ENCODE measurements at regions not wholly inside any gene's neighbourhood (a gene's known extent, or its start where the extent isn't known, plus 50 kb on each side); places are given as distances from the start of the nearest gene placed in this dataset.

DNA sequence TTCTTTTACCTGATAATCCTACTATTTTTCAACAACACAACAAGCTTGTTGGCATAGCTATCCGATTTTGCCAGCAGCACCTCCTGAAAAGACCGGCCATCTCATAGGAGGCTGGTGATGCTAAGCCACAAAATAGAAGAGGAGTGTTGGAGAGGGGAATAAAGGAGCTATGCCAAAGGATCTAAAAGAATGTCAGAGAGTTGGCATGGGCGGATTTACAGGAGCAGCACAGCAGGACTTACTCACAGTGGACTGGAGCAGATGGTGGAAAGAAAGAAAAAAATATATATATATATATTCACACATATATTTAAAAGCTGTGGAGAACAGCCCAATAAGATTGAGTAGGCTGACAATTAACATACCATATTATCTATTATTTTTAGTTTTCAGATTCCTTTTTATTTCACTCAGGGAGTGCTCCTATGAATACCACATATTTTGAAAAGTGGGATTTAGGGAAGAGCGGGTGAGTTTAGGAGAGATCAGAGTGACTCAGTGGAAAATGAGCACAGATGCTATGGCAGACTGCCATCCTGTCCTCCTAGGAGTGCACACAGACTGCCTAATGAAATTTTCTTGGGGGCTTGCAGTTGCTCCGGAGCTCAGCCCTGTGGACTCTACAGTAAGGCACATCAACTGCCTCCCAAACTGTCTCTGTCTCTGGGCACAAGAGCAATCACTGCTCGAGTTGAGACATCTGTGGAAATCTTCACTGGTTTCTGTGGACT lies 394.4 kb upstream of the CHRM3 start:
- POLR2A ChIA-PET = no interaction called here
- DNase-seq (ENCODE audit: extremely low spot score) = no peak
- CTCF ChIA-PET = interaction anchor here (1.3 to 2.6 kb wide), 2 partner anchors 10 to 17 kb away, joined by 3 to 9 read pairs; no protein-coding TSS in a partner anchor
- TF ChIP-seq, protein P1, sequence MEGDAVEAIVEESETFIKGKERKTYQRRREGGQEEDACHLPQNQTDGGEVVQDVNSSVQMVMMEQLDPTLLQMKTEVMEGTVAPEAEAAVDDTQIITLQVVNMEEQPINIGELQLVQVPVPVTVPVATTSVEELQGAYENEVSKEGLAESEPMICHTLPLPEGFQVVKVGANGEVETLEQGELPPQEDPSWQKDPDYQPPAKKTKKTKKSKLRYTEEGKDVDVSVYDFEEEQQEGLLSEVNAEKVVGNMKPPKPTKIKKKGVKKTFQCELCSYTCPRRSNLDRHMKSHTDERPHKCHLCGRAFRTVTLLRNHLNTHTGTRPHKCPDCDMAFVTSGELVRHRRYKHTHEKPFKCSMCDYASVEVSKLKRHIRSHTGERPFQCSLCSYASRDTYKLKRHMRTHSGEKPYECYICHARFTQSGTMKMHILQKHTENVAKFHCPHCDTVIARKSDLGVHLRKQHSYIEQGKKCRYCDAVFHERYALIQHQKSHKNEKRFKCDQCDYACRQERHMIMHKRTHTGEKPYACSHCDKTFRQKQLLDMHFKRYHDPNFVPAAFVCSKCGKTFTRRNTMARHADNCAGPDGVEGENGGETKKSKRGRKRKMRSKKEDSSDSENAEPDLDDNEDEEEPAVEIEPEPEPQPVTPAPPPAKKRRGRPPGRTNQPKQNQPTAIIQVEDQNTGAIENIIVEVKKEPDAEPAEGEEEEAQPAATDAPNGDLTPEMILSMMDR (IDR thresholded peaks at IDR 0.05; ENCODE audit: control extremely low read depth, extremely low read depth, low read depth, missing control alignments) = no peak

DNA sequence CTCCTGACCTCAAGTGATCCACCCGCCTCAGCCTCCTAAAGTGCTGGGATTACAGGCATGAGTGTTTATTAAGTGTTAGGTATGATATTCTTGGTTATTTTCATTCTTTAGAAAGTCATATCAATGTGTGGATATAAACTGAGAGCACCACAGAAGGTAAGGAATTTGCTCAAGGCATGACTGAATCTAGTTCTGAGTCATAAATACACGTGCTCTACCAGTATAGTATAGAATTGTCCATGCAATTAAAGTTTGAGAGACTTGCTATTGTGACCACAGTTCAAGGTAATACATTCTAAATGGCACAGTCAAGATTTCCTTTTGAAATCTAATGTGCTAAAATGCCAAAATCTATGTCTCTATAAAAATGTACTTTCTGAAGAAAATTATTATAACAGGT lies 401.1 kb upstream of the CHRM3 start:
- POLR2A ChIA-PET = no interaction called here
- DNase-seq (ENCODE audit: extremely low spot score) = no peak
- TF ChIP-seq, protein P1 (IDR thresholded peaks at IDR 0.05; ENCODE audit: control extremely low read depth, extremely low read depth, low read depth, missing control alignments) = no peak
- CTCF ChIA-PET = no interaction called here

DNA sequence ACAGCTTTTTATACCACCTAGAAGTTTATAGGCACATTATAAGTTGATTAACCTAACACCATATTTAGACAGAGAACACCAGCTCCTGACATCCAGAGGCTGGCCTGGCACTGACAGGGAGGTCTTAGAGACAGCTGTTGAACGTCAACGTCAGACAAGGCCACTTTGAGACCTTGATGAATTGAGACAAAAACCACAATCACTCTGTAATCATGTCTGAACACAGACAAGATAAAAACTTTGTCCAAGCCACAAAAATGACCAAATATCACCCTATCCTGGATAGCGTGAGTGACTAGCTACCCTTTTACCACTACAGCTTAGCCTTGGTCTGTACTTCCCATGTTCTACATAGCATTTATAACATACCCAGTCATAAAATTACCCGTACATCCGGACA lies 403.6 kb upstream of the CHRM3 start:
- DNase-seq (ENCODE audit: extremely low spot score) = no peak
- POLR2A ChIA-PET = no interaction called here
- CTCF ChIA-PET = interaction anchor here (1.0 to 2.4 kb wide), 3 partner anchors 9 to 26 kb away, joined by 3 to 9 read pairs (median 4); no protein-coding TSS in a partner anchor
- TF ChIP-seq, protein P1 (IDR thresholded peaks at IDR 0.05; ENCODE audit: control extremely low read depth, extremely low read depth, low read depth, missing control alignments) = no peak

DNA sequence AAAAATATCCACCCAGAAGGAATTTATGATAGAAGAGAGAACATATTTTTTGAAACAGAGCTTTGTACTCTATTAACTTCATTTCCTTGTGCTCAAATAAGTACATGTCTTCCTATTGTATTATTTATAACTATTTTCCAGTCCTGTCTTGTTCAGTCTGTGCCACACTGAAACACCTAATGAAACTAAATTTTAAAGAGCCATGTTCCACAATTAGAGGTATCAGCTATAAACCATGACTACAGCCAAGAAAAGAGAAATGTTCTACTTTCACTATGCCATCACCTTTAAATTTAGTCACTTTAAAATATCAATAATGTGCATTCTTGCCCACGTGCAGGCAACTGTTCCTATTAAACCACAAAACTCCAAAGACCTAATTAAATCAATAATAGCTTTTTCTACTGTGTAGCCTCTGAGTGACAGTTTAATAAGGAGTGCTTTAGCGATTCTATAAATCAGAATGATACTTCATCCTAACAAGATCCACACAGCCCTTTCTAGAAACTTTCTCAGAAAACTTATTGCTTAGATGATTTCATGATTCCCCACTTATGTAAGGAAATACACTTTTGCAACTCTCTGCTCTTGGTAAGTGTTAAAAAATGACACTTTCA lies 404.9 kb upstream of the CHRM3 start:
- ChIA-PET CTCF (interaction anchor here (1.4 to 2.4 kb wide), 2 partner anchors 10 to 25 kb away, joined by 4 to 9 read pairs; no protein-coding TSS in a partner anchor), POLR2A (no interaction called here)
- DNase-seq (ENCODE audit: extremely low spot score) = no peak
- TF ChIP-seq, protein P1 (IDR thresholded peaks at IDR 0.05; ENCODE audit: control extremely low read depth, extremely low read depth, low read depth, missing control alignments) = no peak

DNA sequence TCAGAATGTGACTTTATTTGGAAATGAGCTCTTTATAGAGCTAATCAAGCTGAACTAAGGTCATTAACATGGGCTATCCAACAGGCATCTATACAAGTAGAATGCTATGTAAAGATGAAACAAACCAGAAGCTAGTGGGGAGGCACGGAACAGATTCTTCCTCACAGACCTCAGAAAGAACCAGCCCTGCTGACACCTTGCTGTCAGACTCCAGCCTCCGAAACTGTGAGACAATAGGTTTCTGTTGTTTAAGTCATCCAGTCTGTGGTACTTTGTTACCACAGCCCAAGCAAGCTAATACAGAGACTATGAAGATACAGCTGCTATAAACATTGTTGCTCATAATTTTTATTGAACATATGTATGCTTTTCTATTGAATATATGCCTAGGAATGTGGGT lies 406.3 kb upstream of the CHRM3 start:
- TF ChIP-seq, protein P1 (IDR thresholded peaks at IDR 0.05; ENCODE audit: control extremely low read depth, extremely low read depth, low read depth, missing control alignments) = no peak
- POLR2A ChIA-PET = no interaction called here
- DNase-seq (ENCODE audit: extremely low spot score) = no peak
- CTCF ChIA-PET = interaction anchor here (0.6 kb wide), 1 partner anchor 8 kb away, joined by 3 read pairs; no protein-coding TSS in a partner anchor

DNA sequence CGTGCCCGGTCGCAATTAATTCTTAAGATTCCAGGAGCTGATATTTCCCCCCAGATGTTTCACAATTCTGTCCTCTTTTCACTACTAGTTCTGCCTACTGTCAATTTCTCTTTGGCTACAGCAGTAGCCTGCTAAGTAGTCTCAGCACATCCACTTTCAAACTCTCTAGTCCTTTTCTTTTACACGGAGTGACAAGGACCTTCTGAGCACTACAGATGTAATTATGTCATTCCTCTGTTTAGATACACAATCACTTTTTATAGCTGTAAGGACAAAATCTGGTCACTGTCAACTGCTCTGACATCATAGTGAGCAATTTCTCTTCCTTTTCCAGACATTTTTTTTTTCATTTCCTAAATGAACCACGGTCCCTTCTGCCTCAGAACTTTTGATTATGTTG lies 421.7 kb upstream of the CHRM3 start:
- ChIA-PET POLR2A (no interaction called here), CTCF (no interaction called here)
- TF ChIP-seq, protein P1 (IDR thresholded peaks at IDR 0.05; ENCODE audit: control extremely low read depth, extremely low read depth, low read depth, missing control alignments) = no peak
- DNase-seq (ENCODE audit: extremely low spot score) = no peak
